Smooth muscle cell (in vitro differentiated cells): ENCODE measurements at regions not wholly inside any gene's neighbourhood (a gene's known extent, or its start where the extent isn't known, plus 50 kb on each side); places are given as distances from the start of the nearest gene placed in this dataset.

Experiments
- DNase-seq: peaks from one replicate; lab custom pipeline; 2025; ENCODE audit not compliant: unreplicated experiment; lab: John Stamatoyannopoulos, UW
- H2AFZ ChIP-seq: fragments of 200-600 bp; sonication (generic); 2 replicates; pipeline ENCODE4 v1.6.0; 2016; ENCODE audit warnings: antibody characterized with exemption, low read depth, mild to moderate bottlenecking
- H3F3A ChIP-seq: fragments of 200-600 bp; sonication (generic); 2 replicates; pipeline ENCODE4 v1.6.0; 2017; ENCODE audit warnings: antibody characterized with exemption, low read depth
- H3K27ac ChIP-seq: fragments of 200-600 bp; sonication (generic); 2 replicates; pipeline ENCODE4 v1.5.1; 2016; ENCODE audit warnings: low read depth, mild to moderate bottlenecking
- H3K27me3 ChIP-seq: fragments of 200-600 bp; sonication (generic); 2 replicates; pipeline ENCODE4 v1.6.1; 2016; ENCODE audit warnings: low read depth, mild to moderate bottlenecking
- H3K36me3 ChIP-seq: fragments of 200-600 bp; sonication (generic); 2 replicates; pipeline ENCODE4 v1.5.1; 2016; ENCODE audit warnings: low read depth
- H3K4me1 ChIP-seq: fragments of 200-600 bp; sonication (generic); 2 replicates; pipeline ENCODE4 v1.5.1; 2016; ENCODE audit warnings: low read depth
- H3K4me2 ChIP-seq: fragments of 200-600 bp; sonication (generic); 2 replicates; pipeline ENCODE4 v1.6.0; 2016; ENCODE audit warnings: mild to moderate bottlenecking
- H3K4me3 ChIP-seq: fragments of 200-600 bp; sonication (generic); 2 replicates; pipeline ENCODE4 v1.5.1; 2016; ENCODE audit warnings: mild to moderate bottlenecking
- H3K79me2 ChIP-seq: fragments of 200-600 bp; sonication (generic); 2 replicates; pipeline ENCODE4 v1.6.0; 2016; ENCODE audit warnings: low read depth, mild to moderate bottlenecking
- H3K9ac ChIP-seq: fragments of 200-600 bp; sonication (generic); 2 replicates; pipeline ENCODE4 v1.6.0; 2016; ENCODE audit warnings: low read depth
- H3K9me3 ChIP-seq: fragments of 200-600 bp; sonication (generic); replicated peaks from 2 replicates; pipeline ENCODE4 v1.5.1; 2016; ENCODE audit warnings: low read depth
- H4K20me1 ChIP-seq: fragments of 200-600 bp; sonication (generic); 2 replicates; pipeline ENCODE4 v1.6.0; 2016; ENCODE audit warnings: low read depth
- WGBS: methylation state at CpG from one replicate; pipeline ENCODE4 v1.1.7; 2016; ENCODE audit warnings: low lambda C conversion rate; 5-methylcytosine and 5-hydroxymethylcytosine counted together
- TF ChIP-seq, protein P1 (sequence below): fragments of 200-600 bp; sonication (generic); IDR thresholded peaks from 2 replicates; pipeline ENCODE4 v1.5.1; 2017; ENCODE audit warnings: borderline replicate concordance, mild to moderate bottlenecking, antibody characterized with exemption; ENCODE audit not compliant: insufficient read depth, poor library complexity, severe bottlenecking

DNA sequence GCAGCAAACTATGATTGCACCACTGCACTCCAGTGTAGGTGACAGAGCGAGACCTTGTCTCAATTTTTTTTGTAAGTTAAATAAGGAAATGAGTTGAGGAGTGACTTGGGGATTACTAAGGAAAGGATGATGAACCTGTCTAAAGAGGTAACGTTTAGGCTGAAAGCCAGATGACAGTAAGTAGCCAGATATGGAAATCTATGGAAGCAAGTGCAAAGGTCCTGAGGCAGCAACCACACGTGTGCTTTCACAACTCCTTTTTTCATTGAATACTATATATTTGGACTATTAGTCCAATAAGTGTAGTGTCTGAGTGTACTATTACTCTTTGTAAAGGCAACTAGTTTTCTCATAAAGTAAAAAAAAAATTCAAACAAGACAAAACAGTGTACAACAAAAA is 147.4 kb downstream of the CD24 start:
- no peaks in the 10 kb centered on the region for H3K27me3 ChIP-seq
- H3K4me2 ChIP-seq: no peak overlapping the region
- no peak overlapping the region for H3K9ac ChIP-seq
- H3K9me3 ChIP-seq: no peaks in the 10 kb centered on the region
- no peaks in the 10 kb centered on the region for H3K36me3 ChIP-seq
- H4K20me1 ChIP-seq: no peaks in the 10 kb centered on the region
- no peak overlapping the region for H3K4me3 ChIP-seq
- H2AFZ ChIP-seq: no peak overlapping the region
- no peaks in the 10 kb centered on the region for H3F3A ChIP-seq
- TF ChIP-seq, protein P1, sequence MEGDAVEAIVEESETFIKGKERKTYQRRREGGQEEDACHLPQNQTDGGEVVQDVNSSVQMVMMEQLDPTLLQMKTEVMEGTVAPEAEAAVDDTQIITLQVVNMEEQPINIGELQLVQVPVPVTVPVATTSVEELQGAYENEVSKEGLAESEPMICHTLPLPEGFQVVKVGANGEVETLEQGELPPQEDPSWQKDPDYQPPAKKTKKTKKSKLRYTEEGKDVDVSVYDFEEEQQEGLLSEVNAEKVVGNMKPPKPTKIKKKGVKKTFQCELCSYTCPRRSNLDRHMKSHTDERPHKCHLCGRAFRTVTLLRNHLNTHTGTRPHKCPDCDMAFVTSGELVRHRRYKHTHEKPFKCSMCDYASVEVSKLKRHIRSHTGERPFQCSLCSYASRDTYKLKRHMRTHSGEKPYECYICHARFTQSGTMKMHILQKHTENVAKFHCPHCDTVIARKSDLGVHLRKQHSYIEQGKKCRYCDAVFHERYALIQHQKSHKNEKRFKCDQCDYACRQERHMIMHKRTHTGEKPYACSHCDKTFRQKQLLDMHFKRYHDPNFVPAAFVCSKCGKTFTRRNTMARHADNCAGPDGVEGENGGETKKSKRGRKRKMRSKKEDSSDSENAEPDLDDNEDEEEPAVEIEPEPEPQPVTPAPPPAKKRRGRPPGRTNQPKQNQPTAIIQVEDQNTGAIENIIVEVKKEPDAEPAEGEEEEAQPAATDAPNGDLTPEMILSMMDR: no peak
- WGBS: 92% methylated on average over 3 of the region's 3 CpGs
- no peak for DNase-seq
- no peaks in the 10 kb centered on the region for H3K4me1 ChIP-seq
- H3K27ac ChIP-seq: no peak overlapping the region
- H3K79me2 ChIP-seq: no peaks in the 10 kb centered on the region

DNA sequence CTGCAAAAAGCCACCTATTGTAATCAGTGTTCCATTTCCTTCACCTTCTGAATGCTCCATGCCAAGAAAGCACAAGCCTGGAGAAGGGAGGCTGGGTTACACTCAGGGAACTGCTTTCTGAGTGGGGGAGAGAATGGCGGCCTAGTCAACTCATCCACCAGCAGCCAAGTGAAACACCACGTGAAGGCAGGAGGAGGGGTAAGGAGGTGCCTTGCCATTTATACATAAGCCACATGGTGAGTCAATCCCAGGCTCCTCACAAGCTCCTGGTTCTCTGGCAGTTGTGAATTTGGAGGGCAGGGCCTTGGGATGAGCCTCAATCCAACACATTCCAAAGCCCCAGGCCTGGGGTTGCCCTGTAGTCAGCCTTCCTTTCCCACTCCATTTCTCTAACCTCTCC is 149.4 kb downstream of the CD24 start:
- no peaks in the 10 kb centered on the region for H3K27me3 ChIP-seq
- no peak overlapping the region for H3K27ac ChIP-seq
- DNase-seq: no peak
- H3K79me2 ChIP-seq: no peaks in the 10 kb centered on the region
- no peaks in the 10 kb centered on the region for H3K4me1 ChIP-seq
- no peaks in the 10 kb centered on the region for H3F3A ChIP-seq
- H3K4me2 ChIP-seq: no peak overlapping the region
- H3K4me3 ChIP-seq: no peak overlapping the region
- H2AFZ ChIP-seq: no peak overlapping the region
- 93% methylated on average over 2 of the region's 2 CpGs for WGBS
- H3K36me3 ChIP-seq: no peaks in the 10 kb centered on the region
- H3K9me3 ChIP-seq: no peaks in the 10 kb centered on the region
- H3K9ac ChIP-seq: no peak overlapping the region
- no peaks in the 10 kb centered on the region for H4K20me1 ChIP-seq
- TF ChIP-seq, protein P1: no peak

DNA sequence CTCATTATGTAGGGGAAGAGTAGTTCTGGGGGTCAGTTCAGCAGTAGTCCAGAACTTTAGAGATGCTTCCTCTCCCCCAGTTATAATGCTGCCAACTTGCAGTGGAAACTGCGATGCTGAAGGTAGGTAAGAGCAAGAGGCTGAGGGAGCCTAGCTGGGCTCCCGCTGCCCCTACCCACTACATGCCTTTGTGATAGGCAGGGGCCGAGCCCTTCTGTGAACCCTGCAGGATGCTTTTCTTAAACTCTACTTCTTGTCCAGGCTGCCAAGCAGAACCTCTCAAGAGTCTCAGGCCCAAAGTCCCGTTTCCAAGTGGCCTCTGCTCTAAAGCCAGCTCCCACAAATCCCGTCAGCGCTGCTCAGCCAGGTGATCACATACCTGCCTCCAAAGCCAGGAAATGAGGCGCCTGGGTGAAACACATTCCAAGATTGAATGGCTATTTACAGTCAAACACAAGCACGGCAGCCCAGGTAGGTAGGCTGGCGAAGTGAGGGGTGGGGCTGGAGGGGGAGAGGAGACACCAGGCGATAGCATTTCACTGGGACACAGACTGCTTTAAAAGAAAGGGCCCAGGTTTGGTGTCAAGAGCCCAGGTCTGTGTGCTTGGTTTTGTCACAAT is 150.7 kb downstream of the CD24 start:
- Histone ChIP-seq H3K4me3 (no peak overlapping the region), H3K36me3 (no peaks in the 10 kb centered on the region), H3F3A (no peaks in the 10 kb centered on the region), H3K79me2 (no peaks in the 10 kb centered on the region), H3K9me3 (no peaks in the 10 kb centered on the region), H3K27ac (no peak overlapping the region), H3K4me2 (no peak overlapping the region), H3K9ac (no peak overlapping the region), H3K4me1 (no peaks in the 10 kb centered on the region), H3K27me3 (no peaks in the 10 kb centered on the region), H2AFZ (no peak overlapping the region), H4K20me1 (no peaks in the 10 kb centered on the region)
- TF ChIP-seq, protein P1: no peak
- DNase-seq: no peak
- 54% methylated on average over 10 of the region's 10 CpGs for WGBS

DNA sequence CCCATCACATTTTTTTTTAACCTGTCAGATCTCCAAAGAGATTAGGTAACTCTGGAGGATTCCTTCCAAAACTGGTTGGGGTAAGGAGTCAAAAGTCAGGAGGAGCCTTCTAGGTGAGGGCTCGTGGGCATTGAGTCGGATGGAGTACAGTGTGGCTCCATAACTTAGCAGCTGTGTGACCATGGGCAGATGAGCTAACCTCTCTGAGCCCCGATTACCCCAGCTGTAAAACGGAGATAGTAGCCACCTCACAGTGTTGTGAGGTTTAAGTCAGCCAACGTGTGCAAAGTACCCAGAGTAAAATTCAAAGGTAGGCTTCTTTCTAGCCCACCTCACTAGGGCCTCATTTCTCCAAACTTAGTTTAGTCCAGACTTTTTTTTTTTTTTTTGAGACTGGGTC is 151.5 kb downstream of the CD24 start:
- DNase-seq: no peak
- H3K4me1 ChIP-seq: no peaks in the 10 kb centered on the region
- no peak overlapping the region for H3K27ac ChIP-seq
- no peaks in the 10 kb centered on the region for H3K36me3 ChIP-seq
- H3K4me2 ChIP-seq: no peak overlapping the region
- H3F3A ChIP-seq: no peaks in the 10 kb centered on the region
- H3K79me2 ChIP-seq: no peaks in the 10 kb centered on the region
- H3K9me3 ChIP-seq: no peaks in the 10 kb centered on the region
- TF ChIP-seq, protein P1: no peak
- no peak overlapping the region for H3K4me3 ChIP-seq
- no peak overlapping the region for H3K9ac ChIP-seq
- H3K27me3 ChIP-seq: no peaks in the 10 kb centered on the region
- 96% methylated on average over 5 of the region's 5 CpGs for WGBS
- no peaks in the 10 kb centered on the region for H4K20me1 ChIP-seq
- H2AFZ ChIP-seq: no peak overlapping the region
